ENCODE measurements at regions not wholly inside any gene's neighbourhood (a gene's known extent, or its start where the extent isn't known, plus 50 kb on each side); places are given as distances from the start of the nearest gene placed in this dataset.
"Not testable (repeated sequence)": the region's sequence is repeated elsewhere in the genome, so short reads cannot be mapped to it uniquely, and the experiment has no call there.

- Histone ChIP-seq H3K56ac (ENCODE audit: low read length) (no peak overlapping the region), H4K8ac (ENCODE audit: low read depth, low read length) (no peak overlapping the region), H3K36me3 (ENCODE audit: control insufficient read depth, insufficient read depth, low read length) (no peaks in the 10 kb centered on the region), H3K79me1 (ENCODE audit: low read length) (no peaks in the 10 kb centered on the region), H3K4ac (ENCODE audit: low read depth, low read length) (no peak overlapping the region), H3K9ac (ENCODE audit: low read length) (no peak overlapping the region), H3K4me1 (ENCODE audit: control insufficient read depth, low read depth, low read length) (no peaks in the 10 kb centered on the region), H3K23ac (ENCODE audit: low read length) (no peak overlapping the region), H3K27ac (ENCODE audit: low read depth, low read length) (no peak overlapping the region), H3K27me3 (ENCODE audit: insufficient read depth, low read length, poor library complexity) (no peaks in the 10 kb centered on the region), H4K5ac (ENCODE audit: low read length) (no peak overlapping the region), H3K79me2 (ENCODE audit: control insufficient read depth, insufficient read depth, low read length) (no peaks in the 10 kb centered on the region), H2AK5ac (ENCODE audit: low read length) (no peak overlapping the region), H3K4me2 (ENCODE audit: low read length) (no peak overlapping the region), H3K4me3 (ENCODE audit: low read length) (no peak overlapping the region), H2BK15ac (replicated peaks; ENCODE audit: low read depth) (no peak overlapping the region), H3K18ac (ENCODE audit: low read length) (no peak overlapping the region), H2BK5ac (ENCODE audit: low read length) (no peak overlapping the region), H2BK120ac (ENCODE audit: low read depth, low read length) (no peak overlapping the region)
- DNase-seq: no peak
- no CpG with 5 or more reads among the region's 19 CpGs for WGBS (ENCODE audit: extremely low coverage, insufficient coverage, low lambda C conversion rate)
These were observed 69.3 kb downstream of the FOXL3 start for GRCh38 chr7:359226-359765.

- Histone ChIP-seq H3K9ac (ENCODE audit: low read length) (no peak overlapping the region), H3K4ac (ENCODE audit: low read depth, low read length) (no peak overlapping the region), H2BK5ac (ENCODE audit: low read length) (no peak overlapping the region), H4K8ac (ENCODE audit: low read depth, low read length) (no peak overlapping the region), H3K18ac (ENCODE audit: low read length) (no peak overlapping the region), H2BK120ac (ENCODE audit: low read depth, low read length) (no peak overlapping the region), H3K27ac (ENCODE audit: low read depth, low read length) (no peak overlapping the region), H3K79me2 (ENCODE audit: control insufficient read depth, insufficient read depth, low read length) (no peaks in the 10 kb centered on the region), H3K23ac (ENCODE audit: low read length) (peak overlapping the region; percentile 24), H2BK15ac (replicated peaks; ENCODE audit: low read depth) (no peak overlapping the region), H4K5ac (ENCODE audit: low read length) (no peak overlapping the region), H2AK5ac (ENCODE audit: low read length) (no peak overlapping the region), H3K4me3 (ENCODE audit: low read length) (no peak overlapping the region), H3K79me1 (ENCODE audit: low read length) (no peaks in the 10 kb centered on the region), H3K56ac (ENCODE audit: low read length) (no peak overlapping the region), H3K36me3 (ENCODE audit: control insufficient read depth, insufficient read depth, low read length) (no peaks in the 10 kb centered on the region), H3K27me3 (ENCODE audit: insufficient read depth, low read length, poor library complexity) (no peaks in the 10 kb centered on the region), H3K4me2 (ENCODE audit: low read length) (no peak overlapping the region), H3K4me1 (ENCODE audit: control insufficient read depth, low read depth, low read length) (no peaks in the 10 kb centered on the region)
- WGBS (ENCODE audit: extremely low coverage, insufficient coverage, low lambda C conversion rate): no CpG with 5 or more reads among the region's 25 CpGs
- DNase-seq: no peak
These were observed 69.9 kb downstream of the FOXL3 start for GRCh38 chr7:359766-360361.

GRCh38 chr7:360454-361100 is 70.6 kb downstream of the FOXL3 start:
- Histone ChIP-seq H3K56ac (ENCODE audit: low read length) (no peak overlapping the region), H3K79me2 (ENCODE audit: control insufficient read depth, insufficient read depth, low read length) (no peaks in the 10 kb centered on the region), H3K4me2 (ENCODE audit: low read length) (no peak overlapping the region), H3K23ac (ENCODE audit: low read length) (no peak overlapping the region), H3K9ac (ENCODE audit: low read length) (no peak overlapping the region), H3K79me1 (ENCODE audit: low read length) (no peaks in the 10 kb centered on the region), H3K27me3 (ENCODE audit: insufficient read depth, low read length, poor library complexity) (no peaks in the 10 kb centered on the region), H4K8ac (ENCODE audit: low read depth, low read length) (no peak overlapping the region), H4K5ac (ENCODE audit: low read length) (no peak overlapping the region), H3K4me1 (ENCODE audit: control insufficient read depth, low read depth, low read length) (no peaks in the 10 kb centered on the region), H3K4ac (ENCODE audit: low read depth, low read length) (no peak overlapping the region), H2BK120ac (ENCODE audit: low read depth, low read length) (no peak overlapping the region), H2AK5ac (ENCODE audit: low read length) (no peak overlapping the region), H3K27ac (ENCODE audit: low read depth, low read length) (no peak overlapping the region), H2BK5ac (ENCODE audit: low read length) (no peak overlapping the region), H2BK15ac (replicated peaks; ENCODE audit: low read depth) (no peak overlapping the region), H3K18ac (ENCODE audit: low read length) (no peak overlapping the region), H3K36me3 (ENCODE audit: control insufficient read depth, insufficient read depth, low read length) (no peaks in the 10 kb centered on the region), H3K4me3 (ENCODE audit: low read length) (no peak overlapping the region)
- WGBS (ENCODE audit: extremely low coverage, insufficient coverage, low lambda C conversion rate): no CpG with 5 or more reads among the region's 39 CpGs
- DNase-seq: no peak

GRCh38 chr7:361182-361581 is 71.2 kb downstream of the FOXL3 start:
- not testable (repeated sequence) for H3K36me3 ChIP-seq (ENCODE audit: control insufficient read depth, insufficient read depth, low read length); H3K4me3 ChIP-seq (ENCODE audit: low read length); H3K4me1 ChIP-seq (ENCODE audit: control insufficient read depth, low read depth, low read length); H2BK15ac ChIP-seq (replicated peaks; ENCODE audit: low read depth); H3K4me2 ChIP-seq (ENCODE audit: low read length); H3K27ac ChIP-seq (ENCODE audit: low read depth, low read length); DNase-seq; H3K27me3 ChIP-seq (ENCODE audit: insufficient read depth, low read length, poor library complexity); H3K18ac ChIP-seq (ENCODE audit: low read length); H3K79me2 ChIP-seq (ENCODE audit: control insufficient read depth, insufficient read depth, low read length); H4K8ac ChIP-seq (ENCODE audit: low read depth, low read length); H3K79me1 ChIP-seq (ENCODE audit: low read length); H2BK5ac ChIP-seq (ENCODE audit: low read length); H3K4ac ChIP-seq (ENCODE audit: low read depth, low read length); H2BK120ac ChIP-seq (ENCODE audit: low read depth, low read length); H3K56ac ChIP-seq (ENCODE audit: low read length); H2AK5ac ChIP-seq (ENCODE audit: low read length); H4K5ac ChIP-seq (ENCODE audit: low read length); H3K9ac ChIP-seq (ENCODE audit: low read length); H3K23ac ChIP-seq (ENCODE audit: low read length)
- WGBS (ENCODE audit: extremely low coverage, insufficient coverage, low lambda C conversion rate): no CpG with 5 or more reads among the region's 20 CpGs

GRCh38 chr7:361680-362401 is 71.9 kb downstream of the FOXL3 start:
- Histone ChIP-seq H2BK5ac (ENCODE audit: low read length) (no peak overlapping the region), H3K18ac (ENCODE audit: low read length) (no peak overlapping the region), H3K4me2 (ENCODE audit: low read length) (no peak overlapping the region), H4K5ac (ENCODE audit: low read length) (no peak overlapping the region), H3K79me1 (ENCODE audit: low read length) (no peaks in the 10 kb centered on the region), H3K9ac (ENCODE audit: low read length) (no peak overlapping the region), H3K4ac (ENCODE audit: low read depth, low read length) (no peak overlapping the region), H3K4me1 (ENCODE audit: control insufficient read depth, low read depth, low read length) (no peaks in the 10 kb centered on the region), H2AK5ac (ENCODE audit: low read length) (no peak overlapping the region), H3K79me2 (ENCODE audit: control insufficient read depth, insufficient read depth, low read length) (no peaks in the 10 kb centered on the region), H3K4me3 (ENCODE audit: low read length) (no peak overlapping the region), H2BK120ac (ENCODE audit: low read depth, low read length) (no peak overlapping the region), H4K8ac (ENCODE audit: low read depth, low read length) (no peak overlapping the region), H3K36me3 (ENCODE audit: control insufficient read depth, insufficient read depth, low read length) (no peaks in the 10 kb centered on the region), H3K23ac (ENCODE audit: low read length) (no peak overlapping the region), H3K27me3 (ENCODE audit: insufficient read depth, low read length, poor library complexity) (no peaks in the 10 kb centered on the region), H3K56ac (ENCODE audit: low read length) (no peak overlapping the region), H2BK15ac (replicated peaks; ENCODE audit: low read depth) (no peak overlapping the region), H3K27ac (ENCODE audit: low read depth, low read length) (no peak overlapping the region)
- DNase-seq: no peak
- WGBS (ENCODE audit: extremely low coverage, insufficient coverage, low lambda C conversion rate): no CpG with 5 or more reads among the region's 18 CpGs
